OCI-LY7 (cell line): ENCODE measurements at regions not wholly inside any gene's neighbourhood (a gene's known extent, or its start where the extent isn't known, plus 50 kb on each side); places are given as distances from the start of the nearest gene placed in this dataset.

Experiments
- BruUV-seq: library from RNA; stranded (reverse); fragments of 400-500 nt; replicated peaks from 2 replicates; lab custom pipeline; 2021; lab: Mats Ljungman, UMichigan
- CTCF ChIA-PET: fragments of 300-600 bp; sonication (Branson Sonifier 250); formaldehyde crosslinking; loops from one replicate; lab custom pipeline; 2022; ENCODE audit warnings: antibody characterized with exemption; ENCODE audit not compliant: unreplicated experiment; lab: Charles Lee
- POLR2A ChIA-PET: fragments of 300-600 bp; sonication (Branson Sonifier 250); formaldehyde crosslinking; loops from one replicate; lab custom pipeline; 2022; ENCODE audit warnings: antibody characterized with exemption; lab: Charles Lee
- DNase-seq: peaks from one replicate; pipeline ENCODE4 v3.0.0-alpha.2; 2015; ENCODE audit warnings: low spot score
- H2AFZ ChIP-seq: fragments of 200-600 bp; sonication (generic), shearing (Covaris generic); 2 replicates; pipeline ENCODE4 v1.6.1; 2014; ENCODE audit warnings: mild to moderate bottlenecking, antibody characterized with exemption, low read length, moderate library complexity
- H3K27ac ChIP-seq: fragments of 200-600 bp; sonication (generic); 2 replicates; pipeline ENCODE4 v1.5.1; 2014; ENCODE audit warnings: mixed run types, low read depth, mild to moderate bottlenecking, moderate library complexity, low read length, inconsistent platforms; ENCODE audit not compliant: poor library complexity, severe bottlenecking
- H3K36me3 ChIP-seq: fragments of 200-600 bp; sonication (generic); 2 replicates; pipeline ENCODE4 v1.6.1; 2014; ENCODE audit warnings: mild to moderate bottlenecking, antibody characterized with exemption, low read length, moderate library complexity, mixed read lengths; ENCODE audit not compliant: insufficient read depth
- H3K4me1 ChIP-seq: fragments of 200-600 bp; sonication (generic); 2 replicates; pipeline ENCODE4 v1.5.1; 2014; ENCODE audit warnings: mild to moderate bottlenecking, low read length; ENCODE audit not compliant: insufficient read depth, poor library complexity, severe bottlenecking
- H3K4me2 ChIP-seq: fragments of 200-600 bp; sonication (generic); 2 replicates; pipeline ENCODE4 v1.6.1; 2014; ENCODE audit warnings: mild to moderate bottlenecking, low read length
- H3K4me3 ChIP-seq: fragments of 200-600 bp; sonication (generic); 2 replicates; pipeline ENCODE4 v1.5.1; 2014; ENCODE audit warnings: mild to moderate bottlenecking, low read depth, low read length; ENCODE audit not compliant: poor library complexity, severe bottlenecking
- H3K79me2 ChIP-seq: fragments of 200-600 bp; sonication (generic); 2 replicates; pipeline ENCODE4 v1.6.1; 2016; ENCODE audit warnings: low read depth, mild to moderate bottlenecking, low read length, moderate library complexity, mixed read lengths; ENCODE audit not compliant: insufficient read depth
- H3K9me2 ChIP-seq: fragments of 200-600 bp; sonication (generic); 2 replicates; pipeline ENCODE4 v1.6.1; 2016; ENCODE audit warnings: mild to moderate bottlenecking, low read length, mixed read lengths; ENCODE audit not compliant: insufficient read depth
- H3K9me3 ChIP-seq: fragments of 200-600 bp; sonication (generic); 2 replicates; pipeline ENCODE4 v1.6.1; 2014; ENCODE audit warnings: mild to moderate bottlenecking, mixed run types, low read length, mixed read lengths
- H4K20me1 ChIP-seq: fragments of 200-600 bp; sonication (generic); 2 replicates; pipeline ENCODE4 v1.6.1; 2014; ENCODE audit warnings: mild to moderate bottlenecking, antibody characterized with exemption, low read length, moderate library complexity, mixed read lengths; ENCODE audit not compliant: insufficient read depth
- CTCF ChIP-seq: fragments of 200-600 bp; sonication (generic); conservative IDR thresholded peaks from 2 replicates; pipeline ENCODE4 v1.5.1; 2014; ENCODE audit warnings: mild to moderate bottlenecking, antibody characterized with exemption, low read length, moderate library complexity, mixed read lengths
- EZH2phosphoT487 ChIP-seq: fragments of 200-600 bp; sonication (generic); IDR thresholded peaks from 2 replicates; pipeline ENCODE4 v1.6.1; 2018; ENCODE audit warnings: low read depth, borderline replicate concordance, mild to moderate bottlenecking, mixed run types, antibody characterized with exemption, low read length, moderate library complexity, mixed read lengths
- intact Hi-C: fragments of 100-400 bp; cut with micrococcal nuclease; formaldehyde crosslinking; loops from one replicate; pipeline ENCODE4 v1.10.0; 2022; ENCODE audit not compliant: unreplicated experiment

DNA sequence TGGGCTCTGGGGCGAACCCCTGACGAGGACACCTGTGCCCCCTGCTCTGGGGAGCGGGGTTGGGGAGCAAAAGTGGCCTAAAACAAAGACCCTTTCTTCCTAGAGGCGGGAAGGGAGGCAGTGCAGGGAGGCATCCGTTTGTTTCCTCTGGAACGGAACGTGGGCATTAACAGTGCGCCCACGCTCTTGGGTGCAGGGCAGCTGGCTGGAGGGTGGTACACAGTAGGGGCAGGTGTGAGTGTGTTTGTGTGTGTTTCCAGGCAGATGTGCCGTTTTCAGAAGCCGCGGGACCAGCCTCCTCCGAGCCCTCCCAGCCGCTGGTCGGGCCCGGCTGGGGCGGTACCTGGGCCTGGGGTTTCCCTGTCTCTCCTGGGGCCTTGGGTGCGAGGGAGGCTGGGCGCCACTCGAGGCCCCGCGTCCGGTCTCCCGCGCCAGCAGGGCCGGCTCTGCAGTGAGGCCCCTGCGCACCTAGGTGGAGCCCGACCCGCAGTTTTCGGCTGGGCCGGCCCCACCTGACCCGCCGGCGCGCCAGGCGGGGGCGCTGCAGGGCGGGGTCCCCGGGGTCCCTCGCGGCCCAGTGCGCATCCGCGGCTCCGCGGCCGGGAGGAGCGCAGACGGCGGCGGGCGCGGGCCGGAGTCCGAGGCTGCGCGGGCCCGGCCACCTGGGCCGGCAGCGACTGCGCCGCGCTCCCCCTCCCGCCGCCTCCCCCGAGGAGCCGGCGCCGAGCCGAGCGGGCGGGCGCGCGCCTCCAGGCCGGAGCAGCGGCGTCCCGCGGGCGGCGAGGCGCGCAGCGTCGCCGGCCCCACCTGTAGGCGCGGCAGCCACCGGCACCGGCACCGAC is 1252.7 kb downstream of the BRD1 start:
- H3K4me2 ChIP-seq, result no peak overlapping the region
- POLR2A ChIA-PET, result no interaction called here

GRCh38 chr22:48573766-48574165 is 1253.9 kb downstream of the BRD1 start:
- Histone ChIP-seq H4K20me1 (no peaks in the 10 kb centered on the region), H3K79me2 (no peaks in the 10 kb centered on the region), H3K36me3 (no peaks in the 10 kb centered on the region), H3K27ac (no peak overlapping the region), H3K4me3 (no peak overlapping the region), H2AFZ (no peak overlapping the region), H3K9me2 (no peaks in the 10 kb centered on the region), H3K4me1 (no peaks in the 10 kb centered on the region), H3K9me3 (peaks cover 10% of the 10 kb centered on the region; the same call in 1 of the 2 replicates), H3K4me2 (no peak overlapping the region)
- intact Hi-C loops, result no loop called here
- TF ChIP-seq EZH2phosphoT487 (no peak), CTCF (no peak)
- ChIA-PET POLR2A (no interaction called here), CTCF (no interaction called here)
- DNase-seq, result no peak
- no TSS peak for BruUV-seq

More for the DNA sequence above, 1252.7 kb downstream of the BRD1 start:
- CTCF ChIA-PET, result no interaction called here
- Histone ChIP-seq H3K9me3 (peaks cover 10% of the 10 kb centered on the region; the same call in 1 of the 2 replicates), H3K4me3 (no peak overlapping the region), H4K20me1 (no peaks in the 10 kb centered on the region), H3K79me2 (no peaks in the 10 kb centered on the region), H2AFZ (no peak overlapping the region), H3K36me3 (no peaks in the 10 kb centered on the region), H3K9me2 (no peaks in the 10 kb centered on the region), H3K4me1 (no peaks in the 10 kb centered on the region), H3K27ac (no peak overlapping the region)
- no peak for TF ChIP-seq CTCF
- TF ChIP-seq EZH2phosphoT487, result no peak
- no peak for DNase-seq
- no TSS peak for BruUV-seq
- intact Hi-C loops, result no loop called here

GRCh38 chr22:48572951-48573350 is 1254.7 kb downstream of the BRD1 start:
- no peaks in the 10 kb centered on the region for H3K9me2 ChIP-seq
- no peaks in the 10 kb centered on the region for H3K4me1 ChIP-seq
- DNase-seq, result no peak
- peaks cover 10% of the 10 kb centered on the region; the same call in 1 of the 2 replicates for H3K9me3 ChIP-seq
- TF ChIP-seq EZH2phosphoT487 (no peak), CTCF (no peak)
- no peak overlapping the region for H2AFZ ChIP-seq
- H3K4me2 ChIP-seq, result no peak overlapping the region
- no peak overlapping the region for H3K27ac ChIP-seq
- BruUV-seq, result no TSS peak
- intact Hi-C loops, result no loop called here
- H3K79me2 ChIP-seq, result no peaks in the 10 kb centered on the region
- no peaks in the 10 kb centered on the region for H4K20me1 ChIP-seq
- no peaks in the 10 kb centered on the region for H3K36me3 ChIP-seq
- CTCF ChIA-PET, result no interaction called here
- POLR2A ChIA-PET, result no interaction called here
- H3K4me3 ChIP-seq, result no peak overlapping the region
